Omental fat pad (tissue), 3 donors: ENCODE measurements at regions not wholly inside any gene's neighbourhood (a gene's known extent, or its start where the extent isn't known, plus 50 kb on each side); places are given as distances from the start of the nearest gene placed in this dataset.

Experiments used
- ATAC-seq: fragments of 150-250 bp; one replicate; pipeline ENCODE4 v1.9.1; 2016; ENCODE audit warnings: mild to moderate bottlenecking, moderate library complexity; ENCODE audit not compliant: low FRiP score
- DNase-seq: peaks from one replicate; pipeline ENCODE4 v3.0.0-alpha.2; 2019; ENCODE audit warnings: low spot score
- TF ChIP-seq, protein P1 (sequence below), 3 donors: fragments of 450-650 bp; IDR thresholded peaks; one replicate each; pipeline ENCODE4 v1.5.1; 2016 to 2017; ENCODE audit warnings: antibody characterized with exemption in 3 of 3, mild to moderate bottlenecking in 3 of 3, moderate library complexity in 2 of 3

DNA sequence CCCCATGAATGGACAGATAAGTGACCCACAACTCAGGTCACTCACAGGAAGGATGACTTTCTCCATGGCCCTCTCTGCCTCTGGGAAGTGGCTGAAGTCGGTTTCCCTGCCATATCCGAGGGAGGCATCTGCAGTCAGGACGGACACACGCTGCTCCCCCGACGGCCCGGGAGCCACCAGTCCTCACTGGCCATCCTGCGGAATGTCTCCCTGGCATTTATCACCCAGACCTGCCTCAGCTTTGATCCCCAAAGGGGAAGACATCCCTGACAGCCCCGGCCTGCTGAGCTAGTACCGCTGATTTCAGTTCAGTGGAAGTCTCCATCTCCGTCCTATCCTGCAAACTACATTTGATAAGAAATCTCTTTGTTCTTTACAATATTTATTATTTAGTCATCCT, 339.5 kb upstream of the MKI67 start:
- ATAC-seq (no peak), DNase-seq (no peak)
- TF ChIP-seq, protein P1, sequence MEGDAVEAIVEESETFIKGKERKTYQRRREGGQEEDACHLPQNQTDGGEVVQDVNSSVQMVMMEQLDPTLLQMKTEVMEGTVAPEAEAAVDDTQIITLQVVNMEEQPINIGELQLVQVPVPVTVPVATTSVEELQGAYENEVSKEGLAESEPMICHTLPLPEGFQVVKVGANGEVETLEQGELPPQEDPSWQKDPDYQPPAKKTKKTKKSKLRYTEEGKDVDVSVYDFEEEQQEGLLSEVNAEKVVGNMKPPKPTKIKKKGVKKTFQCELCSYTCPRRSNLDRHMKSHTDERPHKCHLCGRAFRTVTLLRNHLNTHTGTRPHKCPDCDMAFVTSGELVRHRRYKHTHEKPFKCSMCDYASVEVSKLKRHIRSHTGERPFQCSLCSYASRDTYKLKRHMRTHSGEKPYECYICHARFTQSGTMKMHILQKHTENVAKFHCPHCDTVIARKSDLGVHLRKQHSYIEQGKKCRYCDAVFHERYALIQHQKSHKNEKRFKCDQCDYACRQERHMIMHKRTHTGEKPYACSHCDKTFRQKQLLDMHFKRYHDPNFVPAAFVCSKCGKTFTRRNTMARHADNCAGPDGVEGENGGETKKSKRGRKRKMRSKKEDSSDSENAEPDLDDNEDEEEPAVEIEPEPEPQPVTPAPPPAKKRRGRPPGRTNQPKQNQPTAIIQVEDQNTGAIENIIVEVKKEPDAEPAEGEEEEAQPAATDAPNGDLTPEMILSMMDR (IDR thresholded peaks at IDR 0.05), result no peak

DNA sequence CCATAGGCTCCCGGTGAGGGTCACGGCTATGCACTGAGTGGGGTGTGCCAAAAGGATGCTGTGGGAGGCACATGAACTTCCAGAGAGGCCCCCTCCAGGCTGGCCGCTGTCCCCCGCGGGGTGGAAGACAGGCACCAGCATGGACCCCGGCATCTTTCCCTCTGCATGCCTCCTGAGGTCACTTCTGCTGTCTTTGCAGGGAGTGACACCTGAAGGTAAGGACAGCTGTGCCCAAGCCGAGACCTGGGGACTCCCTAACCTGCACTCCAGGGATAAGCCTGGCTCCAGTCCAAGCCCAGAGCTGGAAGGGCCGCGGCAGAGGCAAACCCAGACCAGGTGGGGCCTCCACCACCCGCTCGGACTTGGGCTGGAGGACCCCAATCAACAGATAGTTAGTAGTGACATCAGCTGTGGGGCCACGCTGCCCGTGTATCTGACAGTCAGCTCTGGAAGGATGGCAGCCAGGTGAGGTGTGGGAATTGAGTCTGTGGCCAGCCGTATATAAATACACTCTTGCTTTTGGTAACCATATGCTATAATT, 340.7 kb upstream of the MKI67 start:
- ATAC-seq, result no peak

DNA sequence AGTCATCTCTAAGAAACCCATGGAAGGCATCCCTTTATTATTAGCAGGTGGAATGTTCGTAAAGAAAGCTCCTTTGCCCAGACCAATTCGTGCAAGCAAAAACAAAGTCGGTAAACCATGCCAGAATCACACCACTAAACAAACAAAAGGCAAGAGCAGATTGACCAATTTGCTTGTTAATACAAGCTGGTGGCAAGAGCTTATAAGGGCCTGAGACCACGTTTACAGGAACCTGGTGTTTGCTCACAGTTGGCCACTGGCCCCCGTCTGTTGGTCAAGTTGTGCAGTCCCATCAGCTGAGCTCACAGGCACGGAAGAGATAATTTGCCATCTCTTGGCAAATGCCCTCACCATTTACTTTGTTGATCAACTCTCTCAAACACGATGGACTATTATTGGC, 342.2 kb upstream of the MKI67 start:
- no peak for DNase-seq
- no peak for ATAC-seq
- TF ChIP-seq, protein P1 (IDR thresholded peaks at IDR 0.05), result no peak

More for the DNA sequence above, 340.7 kb upstream of the MKI67 start:
- no peak for DNase-seq
- TF ChIP-seq, protein P1 (IDR thresholded peaks at IDR 0.05), result no peak

DNA sequence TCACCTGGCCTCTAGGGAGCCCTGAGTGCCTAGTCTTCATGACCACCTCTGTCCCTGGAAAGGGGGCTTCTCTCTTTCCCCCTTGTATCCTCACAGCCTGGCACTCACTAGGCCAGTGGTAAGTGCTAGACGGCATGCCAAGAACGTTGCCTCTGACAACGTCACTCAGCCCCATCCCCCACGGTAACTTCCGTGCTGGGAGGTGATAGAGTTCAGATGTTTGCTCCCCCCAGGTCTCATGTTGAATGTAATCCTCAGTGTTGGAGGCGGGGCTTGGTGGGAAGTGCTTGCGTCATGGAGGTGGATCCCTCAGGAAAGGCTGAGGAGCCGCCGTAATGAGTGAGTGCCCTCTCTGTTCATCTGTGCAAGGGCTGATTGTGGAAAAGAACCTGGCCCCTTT, 343.3 kb upstream of the MKI67 start:
- no peak for ATAC-seq
- DNase-seq, result no peak
- TF ChIP-seq, protein P1 (IDR thresholded peaks at IDR 0.05), result no peak

DNA sequence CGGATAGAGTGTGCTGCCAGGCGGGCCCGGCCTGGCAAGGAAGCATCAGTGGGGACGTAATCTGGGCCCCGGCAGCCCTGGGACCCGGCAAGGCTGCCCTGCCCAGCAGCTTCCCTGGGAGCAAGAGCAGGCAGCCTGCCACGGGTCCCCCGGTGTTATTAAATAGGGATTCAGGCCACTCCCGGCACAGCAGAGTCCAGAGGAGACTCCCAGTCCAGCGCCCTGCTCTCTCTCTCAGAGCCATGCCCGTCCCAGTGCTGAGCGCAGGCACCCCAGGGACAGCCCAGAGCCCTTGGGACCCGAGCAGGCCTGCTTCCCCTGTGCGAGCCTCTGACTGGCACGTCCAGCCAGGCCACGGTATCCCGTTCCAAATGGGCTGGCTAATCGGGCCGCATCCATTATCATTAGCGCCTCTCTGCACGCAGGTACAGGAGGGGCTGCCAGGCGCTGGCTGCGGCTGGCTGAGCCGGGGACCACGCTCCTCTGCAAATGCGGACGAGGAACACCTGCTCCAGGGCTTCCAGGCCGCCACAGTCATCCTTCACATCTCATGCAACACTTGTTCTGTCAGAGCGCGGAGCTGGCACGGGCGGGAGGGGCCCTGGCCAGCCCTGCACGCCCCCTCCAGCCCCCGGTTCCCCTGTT, 344.2 kb upstream of the MKI67 start:
- ATAC-seq (no peak), DNase-seq (no peak)
- TF ChIP-seq, protein P1 (IDR thresholded peaks at IDR 0.05), result no peak

DNA sequence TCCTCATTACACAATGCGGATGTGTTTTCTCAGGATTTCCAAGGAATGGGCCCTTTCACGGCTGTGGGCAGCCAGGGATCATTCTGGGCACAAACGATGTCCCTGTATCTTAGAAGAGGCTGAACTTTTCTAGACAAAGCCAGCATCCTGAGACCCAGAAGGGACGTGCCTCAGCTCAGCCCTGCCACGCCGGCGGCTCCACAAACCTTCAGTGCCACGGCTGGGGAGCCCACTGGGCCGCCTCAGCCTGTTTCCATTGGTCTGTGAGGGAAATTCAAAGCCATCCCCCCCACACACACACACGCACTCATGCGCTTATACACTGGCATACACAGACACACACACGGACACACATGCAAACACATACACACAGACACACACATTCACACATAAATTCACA, 344.9 kb upstream of the MKI67 start:
- TF ChIP-seq, protein P1 (IDR thresholded peaks at IDR 0.05), result no peak
- ATAC-seq (no peak), DNase-seq (no peak)

DNA sequence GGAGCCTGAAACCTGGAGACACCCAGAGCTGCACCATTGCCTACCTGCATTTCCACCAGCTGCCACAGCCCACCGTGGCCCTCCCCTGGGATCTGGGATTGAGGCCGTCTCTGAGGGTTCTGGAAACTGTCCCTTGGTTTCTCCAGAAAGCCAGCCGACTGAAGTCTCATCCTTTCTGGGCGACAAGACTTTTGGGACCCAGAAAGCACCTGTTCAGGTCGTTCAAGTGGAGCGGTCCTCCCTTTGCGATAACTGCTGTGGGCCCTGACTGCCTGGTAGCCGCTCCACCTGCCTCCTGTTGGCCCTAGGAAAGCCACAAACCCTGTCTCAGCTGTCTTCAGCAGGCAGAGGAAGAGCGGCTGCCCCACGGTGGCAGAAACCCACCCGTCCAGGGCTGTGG, 346.0 kb upstream of the MKI67 start:
- DNase-seq (no peak), ATAC-seq (no peak)
- TF ChIP-seq, protein P1 (IDR thresholded peaks at IDR 0.05), result no peak
